Testis (tissue), 2 donors: ENCODE measurements at regions not wholly inside any gene's neighbourhood (a gene's known extent, or its start where the extent isn't known, plus 50 kb on each side); places are given as distances from the start of the nearest gene placed in this dataset.

ENCODE experiments used
- POLR2A ChIP-seq: fragments of 450-650 bp; IDR thresholded peaks from one replicate; pipeline ENCODE4 v1.6.1; 2017; ENCODE audit warnings: antibody characterized with exemption, mild to moderate bottlenecking, moderate library complexity
- TF ChIP-seq, protein P1 (sequence below), 3 experiments: fragments of 450-650 bp in 2 of 3; fragments of 200-600 bp in 1 of 3; sonication (generic) in 1 of 3; IDR thresholded peaks; one replicate each; pipeline ENCODE4 v1.5.1; 2016 to 2019; ENCODE audit warnings: antibody characterized with exemption in 3 of 3, mild to moderate bottlenecking in 2 of 3, moderate library complexity in 1 of 3

DNA sequence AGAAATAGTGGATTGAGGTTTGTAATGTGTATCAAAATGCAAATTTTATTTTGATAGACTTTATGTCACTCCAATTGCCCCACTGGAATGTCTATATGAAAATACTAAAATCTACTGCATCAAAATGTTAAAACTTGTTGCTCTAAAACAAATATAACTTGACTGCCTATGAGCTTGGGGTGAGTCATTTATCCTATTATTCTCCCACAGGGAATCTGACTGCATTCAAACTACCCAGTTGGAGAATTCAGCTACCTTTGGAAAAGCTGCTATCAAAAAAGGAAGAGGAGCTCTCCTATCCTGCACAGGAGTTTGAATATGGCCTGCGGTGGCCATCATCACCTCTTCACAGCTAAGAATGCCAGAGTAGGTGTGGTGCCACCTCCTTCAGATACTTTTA is 173.1 kb downstream of the KLHL28 start:
- TF ChIP-seq, protein P1, sequence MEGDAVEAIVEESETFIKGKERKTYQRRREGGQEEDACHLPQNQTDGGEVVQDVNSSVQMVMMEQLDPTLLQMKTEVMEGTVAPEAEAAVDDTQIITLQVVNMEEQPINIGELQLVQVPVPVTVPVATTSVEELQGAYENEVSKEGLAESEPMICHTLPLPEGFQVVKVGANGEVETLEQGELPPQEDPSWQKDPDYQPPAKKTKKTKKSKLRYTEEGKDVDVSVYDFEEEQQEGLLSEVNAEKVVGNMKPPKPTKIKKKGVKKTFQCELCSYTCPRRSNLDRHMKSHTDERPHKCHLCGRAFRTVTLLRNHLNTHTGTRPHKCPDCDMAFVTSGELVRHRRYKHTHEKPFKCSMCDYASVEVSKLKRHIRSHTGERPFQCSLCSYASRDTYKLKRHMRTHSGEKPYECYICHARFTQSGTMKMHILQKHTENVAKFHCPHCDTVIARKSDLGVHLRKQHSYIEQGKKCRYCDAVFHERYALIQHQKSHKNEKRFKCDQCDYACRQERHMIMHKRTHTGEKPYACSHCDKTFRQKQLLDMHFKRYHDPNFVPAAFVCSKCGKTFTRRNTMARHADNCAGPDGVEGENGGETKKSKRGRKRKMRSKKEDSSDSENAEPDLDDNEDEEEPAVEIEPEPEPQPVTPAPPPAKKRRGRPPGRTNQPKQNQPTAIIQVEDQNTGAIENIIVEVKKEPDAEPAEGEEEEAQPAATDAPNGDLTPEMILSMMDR (IDR thresholded peaks at IDR 0.05), result no peak
- no peak for TF ChIP-seq POLR2A
